NCI-H748 (cell line): ENCODE measurements at regions not wholly inside any gene's neighbourhood (a gene's known extent, or its start where the extent isn't known, plus 50 kb on each side); places are given as distances from the start of the nearest gene placed in this dataset.
"Not testable (repeated sequence)": the region's sequence is repeated elsewhere in the genome, so short reads cannot be mapped to it uniquely, and the experiment has no call there.

Experiments
- DNase-seq: peaks from one replicate; lab custom pipeline; 2025; ENCODE audit not compliant: unreplicated experiment; lab: John Stamatoyannopoulos, UW

DNA sequence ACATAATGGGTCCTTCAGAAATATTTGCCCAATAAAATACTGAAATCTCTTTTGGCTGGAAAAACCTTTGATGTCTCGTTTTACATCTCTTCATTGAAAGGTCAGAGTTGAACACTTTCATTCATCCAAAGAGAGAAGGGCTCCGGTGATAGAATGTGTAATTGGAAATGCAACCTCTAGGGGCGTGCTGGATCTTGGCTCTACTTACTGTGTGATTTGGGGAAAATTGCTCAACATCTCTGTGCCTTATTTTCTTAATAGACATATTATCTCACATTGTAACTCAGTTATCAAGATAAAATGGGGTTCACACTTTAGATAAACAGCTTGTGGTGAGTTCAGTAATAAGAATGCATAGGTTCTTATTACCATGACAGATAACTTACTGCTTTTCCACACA lies 1444.1 kb downstream of the SLITRK5 start:
- DNase-seq, result no peak

GRCh38 chr13:89136678-89137077 lies 1465.5 kb downstream of the SLITRK5 start:
- DNase-seq, result no peak

- DNase-seq, result no peak
These were observed 1479.2 kb downstream of the SLITRK5 start for GRCh38 chr13:89150362-89150761.

GRCh38 chr13:89153941-89154340 lies 1482.8 kb downstream of the SLITRK5 start:
- DNase-seq, result no peak

DNA sequence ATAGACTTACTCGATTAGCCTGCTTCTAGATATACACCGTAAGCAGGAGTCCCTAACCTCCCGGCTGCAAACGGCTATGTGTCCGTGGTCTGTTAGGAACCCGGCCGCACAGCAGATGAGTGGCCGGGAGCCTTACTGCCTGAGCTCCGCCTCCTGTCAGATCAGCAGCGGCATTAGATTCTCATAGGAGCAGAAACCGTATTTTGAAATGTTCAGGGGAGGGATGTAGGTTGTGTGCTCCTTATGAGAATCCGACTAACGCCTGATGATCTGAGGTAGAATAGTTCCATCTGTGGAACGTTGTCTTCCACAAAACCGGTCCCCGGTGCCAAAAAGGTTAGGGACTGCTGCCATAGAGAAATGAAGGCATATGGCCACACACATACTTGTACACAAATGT lies 1491.9 kb downstream of the SLITRK5 start:
- no peak for DNase-seq

DNA sequence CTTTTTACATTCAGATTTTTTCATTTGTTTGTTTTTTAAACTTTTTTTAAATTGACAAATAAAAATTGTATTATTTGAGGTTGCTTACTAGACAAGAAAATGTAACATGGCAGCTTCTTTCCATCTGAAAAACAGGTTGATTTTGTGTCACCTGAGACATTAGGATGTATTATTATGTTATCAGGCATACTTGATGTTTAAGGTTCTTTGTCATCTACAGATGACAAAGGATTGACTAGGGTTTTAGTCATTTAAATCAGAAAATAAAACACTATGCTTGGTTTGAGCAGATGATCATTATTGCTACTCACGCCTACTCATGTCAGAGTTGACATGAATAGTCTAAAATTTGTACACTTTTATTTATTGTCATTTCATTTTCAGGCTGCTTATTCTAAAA lies 1494.5 kb downstream of the SLITRK5 start:
- no peak for DNase-seq

GRCh38 chr13:89169951-89170350 lies 1498.8 kb downstream of the SLITRK5 start:
- no peak for DNase-seq

DNA sequence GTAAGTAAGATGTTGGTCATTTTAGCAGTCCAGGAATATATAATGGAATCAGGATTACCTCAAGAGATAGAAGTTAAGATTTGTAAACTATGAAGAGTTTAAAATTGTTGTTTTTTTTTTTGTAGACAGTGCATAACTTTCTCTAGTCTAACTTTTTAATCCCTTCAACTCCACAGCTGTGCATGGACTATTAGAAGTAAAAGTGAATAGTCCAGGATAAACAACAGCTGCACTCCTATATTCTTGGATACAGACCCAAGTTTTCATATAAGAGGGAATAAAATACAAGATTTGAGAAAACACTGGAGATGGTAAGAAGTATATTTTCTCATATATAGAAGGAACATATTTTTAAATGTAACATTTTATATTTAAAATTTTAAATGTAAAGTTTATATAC lies 1509.9 kb downstream of the SLITRK5 start:
- no peak for DNase-seq

DNA sequence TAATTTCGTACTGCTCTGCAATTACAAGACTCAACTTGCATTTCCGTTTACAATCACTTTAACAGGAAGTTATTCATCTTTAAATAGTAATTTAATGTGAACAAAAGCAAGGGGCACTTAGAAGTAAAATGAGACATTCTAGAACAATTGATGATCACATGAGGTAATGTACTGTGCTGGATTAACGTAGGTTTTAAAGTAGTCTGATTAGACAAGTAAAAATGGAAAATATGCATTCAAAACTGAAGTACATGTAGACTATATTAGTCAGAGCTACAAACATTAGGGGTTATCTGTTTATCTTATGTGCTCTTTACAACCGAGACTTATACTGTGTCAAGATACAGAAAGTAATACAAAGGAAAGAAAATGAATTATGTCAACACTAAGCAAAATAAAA lies 1528.0 kb downstream of the SLITRK5 start:
- DNase-seq, result peak; percentile 77

DNA sequence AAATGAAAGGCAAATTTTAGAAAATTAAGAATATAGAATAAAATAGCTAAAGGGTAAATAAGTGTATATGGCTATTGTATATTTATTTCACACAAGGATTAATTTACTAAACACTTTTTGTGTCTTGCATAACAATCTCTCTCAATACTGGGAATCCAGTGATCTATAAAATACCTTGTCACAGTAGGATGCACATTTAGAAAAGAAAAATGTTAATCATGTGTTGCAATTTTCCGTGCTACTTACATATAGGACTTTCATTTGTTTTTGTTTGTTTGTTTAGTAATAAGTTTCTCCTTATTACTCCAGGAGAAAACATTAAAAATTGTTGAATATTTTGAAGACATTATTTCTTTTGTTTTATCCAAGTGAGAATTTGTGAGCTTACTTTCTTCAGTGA lies 1533.3 kb downstream of the SLITRK5 start:
- DNase-seq, result no peak

GRCh38 chr13:89205856-89206520 lies 1534.8 kb downstream of the SLITRK5 start:
- no peak for DNase-seq

GRCh38 chr13:89212186-89212585 lies 1541.0 kb downstream of the SLITRK5 start:
- DNase-seq, result peak; percentile 82

- no peak for DNase-seq
These were observed 1543.0 kb downstream of the SLITRK5 start for GRCh38 chr13:89214185-89214584.

GRCh38 chr13:89215319-89215718 lies 1544.1 kb downstream of the SLITRK5 start:
- not testable (repeated sequence) for DNase-seq

GRCh38 chr13:89217813-89218212 lies 1546.6 kb downstream of the SLITRK5 start:
- no peak for DNase-seq

GRCh38 chr13:89221557-89222158 lies 1550.5 kb downstream of the SLITRK5 start:
- no peak for DNase-seq

GRCh38 chr13:89227356-89227755 lies 1556.2 kb downstream of the SLITRK5 start:
- DNase-seq, result no peak

DNA sequence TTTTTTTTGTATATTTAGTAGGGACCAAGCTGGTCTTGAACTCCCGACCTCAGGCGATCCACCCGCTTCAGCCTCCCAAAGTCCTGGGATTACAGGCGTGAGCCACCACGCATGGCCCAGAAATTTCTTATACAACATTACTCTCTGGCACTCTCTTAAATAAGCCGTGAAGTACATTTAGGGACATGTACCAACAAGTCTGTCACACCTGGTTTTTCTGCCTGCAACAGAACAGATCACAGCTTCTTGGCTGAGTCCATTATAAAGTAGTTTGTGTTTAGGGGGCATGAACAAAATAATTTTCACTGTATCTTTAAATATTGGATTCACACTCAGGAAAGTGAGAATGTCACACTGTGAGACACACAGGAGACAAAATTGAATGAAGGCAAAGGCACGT lies 1567.3 kb downstream of the SLITRK5 start:
- DNase-seq, result no peak

GRCh38 chr13:89239361-89240127 lies 1568.4 kb downstream of the SLITRK5 start:
- peak; percentile 33 for DNase-seq

GRCh38 chr13:89255844-89256406 lies 1584.8 kb downstream of the SLITRK5 start:
- DNase-seq, result no peak

DNA sequence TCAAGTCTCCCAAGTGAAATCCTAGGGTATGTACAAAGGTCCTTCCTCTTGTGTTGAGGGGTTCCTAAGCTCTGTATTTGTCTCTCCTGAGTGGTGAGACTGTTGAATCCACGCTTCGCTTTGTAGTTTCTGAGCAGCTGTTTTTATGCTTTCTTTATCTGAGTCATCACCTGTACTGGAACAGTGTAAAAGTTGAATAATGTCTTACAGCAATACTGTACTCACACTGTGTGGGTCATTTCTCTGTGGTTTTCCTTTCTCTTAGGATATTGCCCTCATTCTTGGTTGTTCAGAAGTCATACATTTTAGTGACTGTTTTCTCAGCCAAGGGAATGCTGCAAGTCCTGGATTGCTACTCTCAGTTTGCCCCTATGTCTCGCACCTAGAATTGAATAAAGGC lies 1596.6 kb downstream of the SLITRK5 start:
- DNase-seq, result no peak

- no peak for DNase-seq
These were observed 1598.6 kb downstream of the SLITRK5 start for GRCh38 chr13:89269737-89270136.
